Lower leg skin (tissue), 3 donors: ENCODE measurements at regions not wholly inside any gene's neighbourhood (a gene's known extent, or its start where the extent isn't known, plus 50 kb on each side); places are given as distances from the start of the nearest gene placed in this dataset.

Experiments used
- POLR2A ChIP-seq, 2 donors: fragments of 450-650 bp; IDR thresholded peaks; one replicate each; pipeline ENCODE4 v1.6.1; 2016 to 2017; ENCODE audit warnings: antibody characterized with exemption in 2 of 2, mild to moderate bottlenecking in 1 of 2, moderate library complexity in 1 of 2
- TF ChIP-seq, protein P1 (sequence below), 3 donors: fragments of 450-650 bp; IDR thresholded peaks; one replicate each; pipeline ENCODE4 v1.5.1; 2016; ENCODE audit warnings: antibody characterized with exemption in 3 of 3, mild to moderate bottlenecking in 3 of 3, moderate library complexity in 2 of 3

DNA sequence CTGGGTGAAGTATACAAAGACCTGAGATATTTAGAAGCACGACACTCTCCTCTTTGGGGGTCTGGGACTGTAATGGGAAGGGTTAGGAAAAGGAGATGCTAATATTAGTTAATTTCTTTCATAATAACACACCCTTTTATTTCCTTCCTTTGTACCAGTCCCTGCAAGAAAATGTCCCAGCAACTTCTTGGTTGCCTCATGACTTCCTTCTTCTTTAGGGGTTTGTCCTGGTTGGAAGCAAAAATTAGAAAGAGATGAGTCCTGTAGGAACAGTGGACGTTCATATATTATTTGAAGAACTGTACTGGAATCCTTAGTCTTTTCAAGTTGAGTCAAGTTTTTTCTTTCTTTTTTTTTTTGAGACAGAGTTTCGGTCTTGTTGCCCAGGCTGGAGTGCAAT is 227.8 kb upstream of the TBL1XR1 start:
- TF ChIP-seq, protein P1, sequence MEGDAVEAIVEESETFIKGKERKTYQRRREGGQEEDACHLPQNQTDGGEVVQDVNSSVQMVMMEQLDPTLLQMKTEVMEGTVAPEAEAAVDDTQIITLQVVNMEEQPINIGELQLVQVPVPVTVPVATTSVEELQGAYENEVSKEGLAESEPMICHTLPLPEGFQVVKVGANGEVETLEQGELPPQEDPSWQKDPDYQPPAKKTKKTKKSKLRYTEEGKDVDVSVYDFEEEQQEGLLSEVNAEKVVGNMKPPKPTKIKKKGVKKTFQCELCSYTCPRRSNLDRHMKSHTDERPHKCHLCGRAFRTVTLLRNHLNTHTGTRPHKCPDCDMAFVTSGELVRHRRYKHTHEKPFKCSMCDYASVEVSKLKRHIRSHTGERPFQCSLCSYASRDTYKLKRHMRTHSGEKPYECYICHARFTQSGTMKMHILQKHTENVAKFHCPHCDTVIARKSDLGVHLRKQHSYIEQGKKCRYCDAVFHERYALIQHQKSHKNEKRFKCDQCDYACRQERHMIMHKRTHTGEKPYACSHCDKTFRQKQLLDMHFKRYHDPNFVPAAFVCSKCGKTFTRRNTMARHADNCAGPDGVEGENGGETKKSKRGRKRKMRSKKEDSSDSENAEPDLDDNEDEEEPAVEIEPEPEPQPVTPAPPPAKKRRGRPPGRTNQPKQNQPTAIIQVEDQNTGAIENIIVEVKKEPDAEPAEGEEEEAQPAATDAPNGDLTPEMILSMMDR (IDR thresholded peaks at IDR 0.05), result no peak
- TF ChIP-seq POLR2A (IDR thresholded peaks at IDR 0.05), result no peak
